A549 (cell line): ENCODE measurements at regions not wholly inside any gene's neighbourhood (a gene's known extent, or its start where the extent isn't known, plus 50 kb on each side); places are given as distances from the start of the nearest gene placed in this dataset.

Source experiments
- ATAC-seq, 2 experiments: fragments of 200-7000 bp in 1 of 2; fragments of >200 bp in 1 of 2; cut with Nextera tagmentation in 1 of 2; cut with Tn5 transposase in 1 of 2; 3 replicates each; pipeline versions ENCODE4 v1.8.0 to v1.9.1; 2018 to 2020; ENCODE audit warnings: mild to moderate bottlenecking in 1 of 2, moderate library complexity in 1 of 2
- CTCF ChIA-PET: fragments of 300-600 bp; sonication (Branson Sonifier 250); formaldehyde crosslinking; extraction: SDS; loops from one replicate; lab custom pipeline; 2021; ENCODE audit warnings: antibody characterized with exemption, inconsistent platforms; lab: Yijun Ruan, JAX
- POLR2A ChIA-PET: fragments of 350-600 bp; formaldehyde crosslinking; extraction: SDS; loops from one replicate; lab custom pipeline; 2021; ENCODE audit warnings: antibody characterized with exemption, inconsistent platforms; lab: Yijun Ruan, JAX
- DNase-seq, 2 experiments: peaks; one replicate each; pipeline versions ENCODE4 v3.0.0 to v3.0.0-alpha.2; 2011 to 2016; ENCODE audit warnings: low read depth in 1 of 2, low spot score in 1 of 2
- FAIRE-seq: peaks from 2 replicates; lab custom pipeline; 2011; peaks lifted over from hg19 to GRCh38; lab: Jason Lieb, UNC
- H3K27ac ChIP-seq, 2 experiments: fragments of >200 bp; sonication (Bioruptor Twin); formaldehyde crosslinking; 3 replicates each; pipeline ENCODE4 v1.5.1; 2016 to 2017
- H3K4me1 ChIP-seq: fragments of >200 bp; sonication (Bioruptor Twin); formaldehyde crosslinking; 3 replicates; pipeline ENCODE4 v1.6.1; 2016
- H3K4me2 ChIP-seq: fragments of >200 bp; sonication (Bioruptor Twin); formaldehyde crosslinking; 3 replicates; pipeline ENCODE4 v1.6.1; 2016
- H3K4me3 ChIP-seq: fragments of >200 bp; sonication (Bioruptor Twin); formaldehyde crosslinking; 3 replicates; pipeline ENCODE4 v1.5.1; 2016
- H3K9me3 ChIP-seq: fragments of >200 bp; sonication (Bioruptor Twin); formaldehyde crosslinking; 3 replicates; pipeline ENCODE4 v1.6.1; 2016
- BHLHE40 ChIP-seq: IDR thresholded peaks from 2 replicates; pipeline ENCODE4 v1.6.1; 2012; ENCODE audit warnings: low read depth, low read length, inconsistent platforms
- CBX8 ChIP-seq: fragments of 200-600 bp; sonication (generic); IDR thresholded peaks from 2 replicates; pipeline ENCODE4 v1.6.1; 2016
- CEBPB ChIP-seq, 2 experiments: fragments of >200 bp in 1 of 2; sonication (Bioruptor Twin) in 1 of 2; formaldehyde crosslinking in 1 of 2; IDR thresholded peaks; 2 replicates each; pipeline ENCODE4 v1.6.1; 2012 to 2016
- CHD2 ChIP-seq: fragments of 150-350 bp; IDR thresholded peaks from 2 replicates; pipeline ENCODE4 v1.6.1; 2014; ENCODE audit warnings: low read length; ENCODE audit not compliant: partially characterized antibody
- CHD4 ChIP-seq: fragments of 200-600 bp; sonication (generic); IDR thresholded peaks from 2 replicates; pipeline ENCODE4 v1.6.1; 2016; ENCODE audit warnings: antibody characterized with exemption, mild to moderate bottlenecking, borderline replicate concordance
- CTCF ChIP-seq: fragments of >200 bp; sonication (Bioruptor Twin); formaldehyde crosslinking; IDR thresholded peaks from 3 replicates; pipeline ENCODE4 v1.5.1; 2016
- EHF ChIP-seq: fragments of 250-450 bp; sonication (Bioruptor Pico); IDR thresholded peaks from 2 replicates; pipeline ENCODE4 v1.5.0; 2020; ENCODE audit warnings: mild to moderate bottlenecking
- EHMT2 ChIP-seq: fragments of 200-600 bp; sonication (generic); IDR thresholded peaks from 2 replicates; pipeline ENCODE4 v1.6.1; 2016; ENCODE audit warnings: antibody characterized with exemption, low read depth, mild to moderate bottlenecking, moderate library complexity
- FOSB ChIP-seq: fragments of 250-450 bp; sonication (Bioruptor Pico); IDR thresholded peaks from 2 replicates; pipeline ENCODE4 v1.5.0; 2020; ENCODE audit warnings: mild to moderate bottlenecking, moderate library complexity
- FOSL2 ChIP-seq, 2 experiments: fragments of 450-650 bp in 1 of 2; fragments of >200 bp in 1 of 2; sonication (Bioruptor Twin) in 1 of 2; formaldehyde crosslinking; IDR thresholded peaks; 2 replicates each; pipeline versions ENCODE4 v1.5.0 to v1.6.1; 2016 to 2020; ENCODE audit warnings: mild to moderate bottlenecking in 1 of 2, moderate library complexity in 1 of 2
- HEYL ChIP-seq: fragments of 250-450 bp; sonication (Bioruptor Pico); IDR thresholded peaks from 2 replicates; pipeline ENCODE4 v1.8.0; 2021; ENCODE audit warnings: mild to moderate bottlenecking, moderate library complexity
- HMGXB4 ChIP-seq: fragments of 250-450 bp; sonication (Bioruptor Pico); IDR thresholded peaks from 2 replicates; pipeline ENCODE4 v1.5.0; 2021; ENCODE audit warnings: mild to moderate bottlenecking, moderate library complexity, borderline replicate concordance
- HOXB13 ChIP-seq: fragments of 250-450 bp; sonication (Bioruptor Pico); IDR thresholded peaks from 2 replicates; pipeline ENCODE4 v1.5.0; 2020; ENCODE audit warnings: low read depth, mild to moderate bottlenecking, moderate library complexity
- HOXB5 ChIP-seq: fragments of 250-450 bp; sonication (Bioruptor Pico); IDR thresholded peaks from 2 replicates; pipeline ENCODE4 v1.5.0; 2020; ENCODE audit warnings: mild to moderate bottlenecking, moderate library complexity
- JUN ChIP-seq, 2 experiments: fragments of >200 bp; sonication (Bioruptor Twin); formaldehyde crosslinking; IDR thresholded peaks; 2 replicates in 1 of 2; 3 replicates in 1 of 2; pipeline ENCODE4 v1.6.1; 2016 to 2017
- MAFK ChIP-seq: fragments of 450-650 bp; IDR thresholded peaks from 2 replicates; pipeline ENCODE4 v1.6.1; 2014; ENCODE audit not compliant: partially characterized antibody
- NFE2L2 ChIP-seq: fragments of 150-350 bp; conservative IDR thresholded peaks from 2 replicates; pipeline ENCODE4 v1.6.1; 2014; ENCODE audit warnings: low read length
- RARB ChIP-seq: fragments of 250-450 bp; sonication (Bioruptor Pico); IDR thresholded peaks from 2 replicates; pipeline ENCODE4 v1.8.0; 2021; ENCODE audit warnings: mild to moderate bottlenecking, moderate library complexity
- RFX5 ChIP-seq: fragments of 450-650 bp; IDR thresholded peaks from 2 replicates; pipeline ENCODE4 v1.7.1; 2014; ENCODE audit warnings: antibody characterized with exemption, mild to moderate bottlenecking, moderate library complexity
- SMC3 ChIP-seq: fragments of >200 bp; sonication (Bioruptor Twin); formaldehyde crosslinking; IDR thresholded peaks from 3 replicates; pipeline ENCODE4 v1.6.1; 2018; ENCODE audit warnings: inconsistent platforms
- SREBF2 ChIP-seq: fragments of 450-650 bp; IDR thresholded peaks from 2 replicates; pipeline ENCODE4 v1.6.1; 2014; ENCODE audit warnings: mild to moderate bottlenecking, moderate library complexity
- TFCP2L1 ChIP-seq: fragments of 250-450 bp; sonication (Bioruptor Pico); IDR thresholded peaks from 2 replicates; pipeline ENCODE4 v1.5.0; 2021; ENCODE audit warnings: mild to moderate bottlenecking
- ZFP36 ChIP-seq: fragments of 450-650 bp; IDR thresholded peaks from 2 replicates; pipeline ENCODE4 v1.6.1; 2014; ENCODE audit warnings: borderline replicate concordance; ENCODE audit not compliant: partially characterized antibody
- WGBS: methylation state at CpG from one replicate; pipeline ENCODE4 v1.1.6; 2017; ENCODE audit errors: missing lambda C conversion rate; 5-methylcytosine and 5-hydroxymethylcytosine counted together
- TF ChIP-seq, protein P1 (sequence below): fragments of >200 bp; sonication (Bioruptor Twin); formaldehyde crosslinking; IDR thresholded peaks from 3 replicates; pipeline ENCODE4 v1.6.1; 2016
- TF ChIP-seq, protein P2 (sequence below): IDR thresholded peaks from 2 replicates; pipeline ENCODE4 v1.6.1; 2012

DNA sequence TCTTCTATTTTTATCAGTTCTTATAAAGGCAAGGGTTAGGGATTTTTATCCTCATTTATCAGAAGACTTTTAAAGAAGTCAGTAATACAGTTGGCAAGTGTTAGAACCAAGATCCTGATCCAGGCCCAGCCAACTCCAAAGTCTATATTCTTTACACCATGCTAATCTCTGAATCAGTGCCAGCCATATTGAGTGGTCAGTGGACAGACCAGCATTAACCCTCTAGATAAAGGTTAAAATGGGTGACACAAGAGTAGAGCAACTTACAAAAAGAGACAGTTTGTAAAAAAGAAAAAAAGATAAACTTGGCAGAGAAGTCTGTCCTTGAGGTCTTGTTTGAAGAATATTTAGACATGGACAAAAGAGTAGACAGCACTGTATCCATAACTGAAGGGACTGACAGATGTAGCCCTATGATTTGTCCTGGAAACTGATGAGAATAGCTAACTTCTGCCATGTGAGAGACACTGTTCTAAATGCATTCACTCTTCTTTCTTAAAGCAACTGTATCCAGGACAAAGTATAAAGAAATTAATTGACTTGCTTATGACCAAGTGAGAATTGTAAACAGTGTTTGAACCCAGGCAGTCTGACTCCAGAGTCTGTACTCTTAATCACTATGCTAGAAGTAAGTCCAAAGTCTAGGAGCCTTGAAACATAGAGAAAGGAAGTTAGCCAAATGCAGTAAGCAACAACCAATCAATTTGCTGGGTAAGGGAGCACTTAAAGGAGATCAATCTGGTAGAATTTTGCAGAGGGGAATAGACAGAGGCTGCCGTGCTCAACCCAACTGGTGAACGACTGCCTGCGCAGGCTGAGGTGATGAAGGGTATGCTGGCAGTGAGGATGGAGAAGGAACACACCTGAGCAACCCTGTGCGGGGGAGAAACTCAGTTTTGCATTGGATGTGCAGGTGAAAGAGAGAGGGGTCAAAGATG is 103.7 kb downstream of the TTC6 start:
- ChIA-PET POLR2A (no interaction called here), CTCF (no interaction called here)
- H3K4me2 ChIP-seq = no peak overlapping the region; the same call in 2 of the 3 replicates
- H3K4me1 ChIP-seq = peaks cover 23% of the 10 kb centered on the region; the same call in 2 of the 3 replicates
- no peak overlapping the region for H3K27ac ChIP-seq
- no peak for FAIRE-seq
- DNase-seq = no peak
- WGBS = 90% methylated on average over 4 of the region's 4 CpGs
- no peak overlapping the region for H3K4me3 ChIP-seq
- no peak for ATAC-seq
- TF ChIP-seq EHF (CRISPR knock-in tag) (no peak), TFCP2L1 (no peak), HOXB5 (CRISPR knock-in tag) (no peak), CHD4 (no peak), CEBPB (IDR thresholded peaks at IDR 0.05) (no peak), SMC3 (no peak), CBX8 (no peak), EHMT2 (no peak), NFE2L2 (no peak), BHLHE40 (no peak), SREBF2 (no peak), JUN (IDR thresholded peaks at IDR 0.05) (no peak), RFX5 (no peak), RARB (CRISPR knock-in tag) (no peak), HOXB13 (no peak), CHD2 (no peak), MAFK (no peak), HMGXB4 (no peak)
- TF ChIP-seq, protein P1, sequence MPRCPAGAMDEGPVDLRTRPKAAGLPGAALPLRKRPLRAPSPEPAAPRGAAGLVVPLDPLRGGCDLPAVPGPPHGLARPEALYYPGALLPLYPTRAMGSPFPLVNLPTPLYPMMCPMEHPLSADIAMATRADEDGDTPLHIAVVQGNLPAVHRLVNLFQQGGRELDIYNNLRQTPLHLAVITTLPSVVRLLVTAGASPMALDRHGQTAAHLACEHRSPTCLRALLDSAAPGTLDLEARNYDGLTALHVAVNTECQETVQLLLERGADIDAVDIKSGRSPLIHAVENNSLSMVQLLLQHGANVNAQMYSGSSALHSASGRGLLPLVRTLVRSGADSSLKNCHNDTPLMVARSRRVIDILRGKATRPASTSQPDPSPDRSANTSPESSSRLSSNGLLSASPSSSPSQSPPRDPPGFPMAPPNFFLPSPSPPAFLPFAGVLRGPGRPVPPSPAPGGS = no peak
- TF ChIP-seq, protein P2, sequence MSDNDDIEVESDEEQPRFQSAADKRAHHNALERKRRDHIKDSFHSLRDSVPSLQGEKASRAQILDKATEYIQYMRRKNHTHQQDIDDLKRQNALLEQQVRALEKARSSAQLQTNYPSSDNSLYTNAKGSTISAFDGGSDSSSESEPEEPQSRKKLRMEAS = no peak
- 0 out of 3 replicates have a peak, but pooled peaks cover 6% of the 10 kb centered on the region for H3K9me3 ChIP-seq

- no peak overlapping the region for H3K4me2 ChIP-seq
- TF ChIP-seq ZFP36 (no peak), RARB (CRISPR knock-in tag) (no peak), FOSB (CRISPR knock-in tag) (no peak), FOSL2 (IDR thresholded peaks at IDR 0.05) (no peak), FOSL2 (CRISPR knock-in tag; IDR thresholded peaks at IDR 0.05) (no peak), CTCF (no peak), HEYL (no peak), CHD2 (no peak), MAFK (no peak)
- H3K9me3 ChIP-seq = no peaks in the 10 kb centered on the region
- ChIA-PET CTCF (interaction anchor here (3.6 kb wide), 1 partner anchor 167 kb away, joined by 45 read pairs; no protein-coding TSS in a partner anchor), POLR2A (no interaction called here)
- H3K4me3 ChIP-seq = no peak overlapping the region
- DNase-seq = no peak
- ATAC-seq = no peak
- 42% methylated on average over 2 of the region's 2 CpGs for WGBS
- H3K27ac ChIP-seq = no peak overlapping the region
- H3K4me1 ChIP-seq = no peaks in the 10 kb centered on the region
- no peak for FAIRE-seq
These were observed 112.3 kb downstream of the TTC6 start for GRCh38 chr14:37707716-37708115.
